HG02610 (cell line): ENCODE measurements at regions not wholly inside any gene's neighbourhood (a gene's known extent, or its start where the extent isn't known, plus 50 kb on each side); places are given as distances from the start of the nearest gene placed in this dataset.
"Not testable (repeated sequence)": the region's sequence is repeated elsewhere in the genome, so short reads cannot be mapped to it uniquely, and the experiment has no call there.

Source experiments
- ATAC-seq: cut with Tn5 transposase; IDR thresholded peaks from one replicate; pipeline ENCODE4 v1.9.1; 2021; ENCODE audit warnings: mild to moderate bottlenecking, moderate library complexity; ENCODE audit not compliant: unreplicated experiment

DNA sequence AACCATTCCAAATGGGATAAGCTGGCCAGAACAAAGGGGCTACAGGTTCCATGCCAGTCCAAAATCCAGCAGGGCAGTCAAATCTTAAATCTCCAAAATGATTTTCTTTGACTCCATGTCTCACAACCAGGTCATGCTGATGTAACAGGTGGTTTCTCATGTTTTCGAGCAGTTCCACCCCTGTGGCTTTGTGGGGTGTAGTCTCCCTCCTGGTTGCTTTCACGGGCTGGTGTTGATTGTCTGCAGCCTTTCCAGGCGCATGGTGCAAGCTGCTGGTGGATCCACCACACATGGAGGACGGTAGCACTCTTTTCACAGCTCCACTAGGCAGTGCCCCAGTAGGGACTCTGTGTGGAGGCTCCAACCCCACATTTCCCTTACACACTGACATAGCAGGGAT is 425.5 kb upstream of the FTMT start:
- no peak for ATAC-seq

DNA sequence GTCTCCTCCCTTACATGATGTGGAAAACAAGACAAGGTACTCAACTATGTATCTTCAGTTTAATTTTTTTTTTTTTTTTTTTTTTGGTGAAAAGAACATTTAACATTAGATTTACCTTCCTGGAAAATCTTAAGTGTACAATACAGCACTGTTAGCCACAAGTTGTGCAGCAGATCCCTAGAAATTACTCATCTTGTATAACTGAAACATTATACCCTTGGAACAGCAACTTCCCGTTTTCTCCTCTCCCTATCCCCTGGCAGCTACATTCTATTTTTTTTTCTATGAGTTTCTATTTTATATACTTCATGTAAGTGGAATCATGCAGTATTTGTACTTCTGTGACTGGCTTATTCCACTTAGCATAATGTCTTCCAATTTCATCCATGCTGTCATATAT is 421.9 kb upstream of the FTMT start:
- ATAC-seq = no peak

DNA sequence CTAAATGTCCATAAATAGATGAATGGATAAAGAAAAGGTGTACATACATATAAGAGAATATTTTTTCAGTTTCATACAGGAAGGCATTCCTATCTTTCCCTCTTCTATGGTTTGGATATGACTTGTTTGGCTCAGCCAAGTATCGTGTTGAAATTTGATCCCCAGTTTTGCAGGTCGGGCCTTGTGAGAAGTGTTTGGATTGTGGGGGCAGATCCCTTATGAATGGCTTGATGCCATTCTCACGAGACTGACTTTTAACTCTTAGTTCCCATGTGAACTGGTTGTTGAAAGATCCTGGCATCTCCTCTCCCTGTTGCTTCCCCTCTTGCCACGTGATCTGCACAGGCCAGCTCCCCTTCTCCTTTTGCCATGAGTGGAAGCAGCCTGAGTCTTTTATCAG is 421.1 kb upstream of the FTMT start:
- ATAC-seq = no peak

DNA sequence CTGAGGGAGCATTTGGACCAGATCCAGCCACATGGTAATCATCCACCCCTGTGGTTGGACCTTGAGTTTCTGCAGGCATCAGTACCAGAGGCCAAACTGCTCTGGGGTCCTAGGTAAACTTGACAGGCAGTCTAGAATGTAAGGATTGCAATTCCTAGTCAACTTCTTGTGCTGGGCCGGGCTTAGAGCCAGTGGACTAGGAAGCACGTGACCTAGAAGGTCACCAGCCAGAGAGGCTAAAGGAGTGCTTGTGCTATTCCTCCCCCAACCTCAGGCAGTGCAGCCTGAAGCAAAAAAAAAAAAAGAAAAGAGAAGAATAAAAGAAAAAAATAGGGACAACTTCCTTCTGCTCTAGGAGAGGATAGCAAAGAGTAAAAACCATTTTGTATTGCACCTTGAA is 406.2 kb upstream of the FTMT start:
- ATAC-seq = no peak

DNA sequence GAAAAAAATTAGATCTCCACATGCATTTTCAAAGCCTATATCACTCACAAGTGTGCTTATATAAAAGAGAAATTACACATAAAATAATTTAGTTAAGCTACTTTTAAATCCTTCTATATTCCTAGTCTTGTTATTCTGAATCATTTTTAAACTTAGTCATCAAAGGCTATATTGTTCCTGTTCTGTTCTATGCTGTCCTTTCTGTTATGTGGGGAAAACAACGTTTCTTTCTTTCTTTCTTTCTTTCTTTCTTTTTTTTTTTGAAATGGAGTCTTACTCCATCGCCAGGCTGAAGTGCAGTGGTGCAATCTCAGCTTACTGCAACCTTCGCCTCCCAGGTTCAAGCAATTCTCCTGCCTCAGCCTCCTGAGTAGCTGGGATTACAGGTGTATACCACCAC is 389.2 kb upstream of the FTMT start:
- ATAC-seq = no peak

DNA sequence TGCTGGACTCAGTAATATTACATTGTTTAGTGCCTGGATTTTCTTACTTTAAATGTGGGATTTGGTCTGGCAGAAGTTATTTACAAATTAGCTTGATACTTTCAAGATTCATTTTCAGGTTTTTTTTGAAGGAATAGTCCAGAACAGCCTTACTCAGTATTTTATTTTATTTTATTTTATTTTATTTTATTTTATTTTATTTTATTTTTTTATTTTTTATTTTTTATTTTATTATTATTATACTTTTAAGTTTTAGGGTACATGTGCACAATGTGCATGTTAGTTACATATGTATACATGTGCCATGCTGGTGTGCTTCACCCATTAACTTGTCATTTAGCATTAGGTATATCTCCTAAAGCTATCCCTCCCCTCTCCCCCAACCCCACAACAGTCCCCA is 380.5 kb upstream of the FTMT start:
- not testable (repeated sequence) for ATAC-seq

DNA sequence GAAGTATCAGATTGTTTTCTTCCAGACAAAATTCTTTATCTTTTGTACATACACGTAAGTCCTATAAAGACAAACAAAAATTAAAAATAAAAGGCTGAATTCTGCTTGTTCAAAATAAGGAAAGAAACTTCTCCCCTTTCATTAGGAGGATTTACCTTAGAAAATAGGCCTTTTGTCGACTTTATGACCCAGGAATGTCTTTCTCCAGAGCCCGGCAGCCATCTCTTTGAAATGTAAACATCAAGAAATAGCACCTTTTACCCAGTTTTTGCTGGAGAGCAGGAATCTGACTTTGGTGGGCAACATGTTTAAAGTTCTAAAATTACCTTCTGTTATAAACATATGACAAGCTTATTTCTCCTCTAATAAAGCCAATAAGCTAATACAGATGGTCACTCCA is 373.0 kb upstream of the FTMT start:
- no peak for ATAC-seq

DNA sequence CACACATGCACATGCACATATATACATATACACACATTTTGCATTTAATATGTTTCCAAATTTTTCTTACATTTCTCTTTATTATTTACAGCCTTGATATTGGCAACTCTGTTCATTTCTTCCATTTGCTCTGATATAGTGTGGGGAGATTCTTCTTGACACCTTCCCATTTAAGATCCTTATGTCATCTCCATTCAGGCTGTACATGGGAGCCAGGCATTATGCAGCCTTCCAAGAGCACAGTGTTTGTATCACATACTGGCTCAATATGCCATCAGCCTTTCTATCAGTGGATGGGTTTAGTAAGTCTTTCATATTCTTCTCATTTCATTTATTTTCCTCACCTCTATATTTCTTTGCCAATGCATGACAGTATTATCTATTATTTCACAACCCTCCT is 372.3 kb upstream of the FTMT start:
- no peak for ATAC-seq

DNA sequence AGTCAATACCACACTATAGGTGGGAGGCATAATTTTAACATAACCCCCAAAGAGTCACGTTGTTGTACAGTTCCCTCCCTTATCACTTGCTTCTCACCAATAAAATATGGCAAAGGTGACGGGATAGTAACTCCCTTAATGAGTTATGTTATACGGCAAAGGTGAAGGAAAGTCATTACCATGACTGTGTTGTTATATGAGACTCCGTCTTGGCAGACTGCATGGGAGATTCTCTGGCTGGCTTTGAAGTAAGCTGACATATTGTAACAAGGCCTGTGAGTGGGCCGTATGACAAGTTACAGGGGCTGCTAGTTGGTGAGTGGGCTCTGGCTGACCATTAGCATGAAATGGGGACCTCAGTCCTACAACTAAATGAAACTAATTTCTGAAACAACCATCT is 366.4 kb upstream of the FTMT start:
- no peak for ATAC-seq

DNA sequence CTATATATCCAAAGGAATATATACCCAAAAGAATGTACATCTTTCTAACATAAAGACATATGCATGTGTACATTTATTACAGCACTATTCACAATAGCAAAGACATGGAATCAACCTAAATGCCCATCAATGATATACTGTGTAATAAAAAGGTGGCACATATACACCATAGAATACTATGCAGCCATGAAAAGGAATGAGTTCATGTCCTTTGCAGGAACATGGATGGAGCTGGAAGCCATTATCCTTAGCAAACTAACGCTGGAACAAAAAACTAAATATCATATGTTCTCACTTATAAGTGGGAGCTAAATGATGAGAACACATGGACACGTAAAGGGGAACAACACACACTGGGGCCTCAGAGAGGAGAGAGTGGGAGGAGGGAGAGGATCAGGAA is 365.7 kb upstream of the FTMT start:
- ATAC-seq = not testable (repeated sequence)

DNA sequence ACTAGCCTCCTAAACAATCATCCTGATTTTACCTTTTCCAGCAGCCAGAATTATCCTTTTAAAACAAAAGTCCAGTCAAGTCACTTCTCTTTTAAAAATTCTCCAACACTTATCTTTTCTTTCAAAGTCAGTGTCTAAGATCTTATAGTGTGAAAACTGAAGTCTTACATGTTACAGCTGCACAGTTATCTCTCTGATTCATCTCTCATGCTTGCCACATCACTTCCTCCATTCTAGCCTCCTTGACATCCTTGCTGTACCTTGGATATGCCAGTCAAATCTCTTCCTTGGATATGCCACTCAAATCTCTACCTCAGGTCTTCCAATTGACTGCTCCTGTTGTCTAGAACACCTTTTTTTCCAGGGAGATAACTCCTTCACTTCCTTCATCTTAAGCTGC is 361.7 kb upstream of the FTMT start:
- ATAC-seq = no peak

DNA sequence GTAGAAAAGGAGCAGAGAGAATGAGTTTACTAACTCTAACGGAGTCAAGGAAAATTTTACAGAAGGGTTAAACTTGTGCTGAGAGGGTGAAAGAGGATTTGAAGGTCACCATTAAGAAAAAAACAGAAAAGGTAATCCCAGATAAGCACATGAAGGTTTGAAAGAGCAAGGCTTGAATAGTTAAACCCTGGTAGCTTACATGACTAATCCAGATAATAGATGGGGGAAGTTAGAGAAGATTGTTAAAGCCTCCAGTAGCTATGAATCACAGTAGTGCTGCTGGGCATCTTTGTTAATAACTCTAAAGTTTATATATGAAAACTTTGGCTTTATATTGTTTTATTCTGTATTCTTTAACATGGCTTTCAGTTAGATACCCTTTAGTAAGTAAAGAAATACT is 354.5 kb upstream of the FTMT start:
- no peak for ATAC-seq

DNA sequence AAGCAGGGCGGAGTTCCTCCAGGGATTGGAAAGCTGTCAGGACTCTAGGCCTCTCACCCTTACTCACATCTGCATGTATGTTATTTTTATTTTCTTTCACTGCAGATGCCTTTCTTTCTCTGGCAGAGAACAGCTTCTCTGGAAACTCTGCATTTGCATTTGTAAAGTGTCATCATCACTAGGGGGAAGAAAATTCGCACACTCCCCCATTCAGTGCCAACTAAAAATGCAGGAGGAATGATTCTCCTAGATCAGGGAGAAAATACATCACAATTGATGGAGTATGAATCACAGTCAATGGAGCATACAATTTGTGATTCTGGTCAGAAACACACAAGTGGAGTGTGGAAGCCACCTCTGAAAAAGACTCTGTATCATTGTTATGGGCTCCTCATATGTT is 351.4 kb upstream of the FTMT start:
- no peak for ATAC-seq

DNA sequence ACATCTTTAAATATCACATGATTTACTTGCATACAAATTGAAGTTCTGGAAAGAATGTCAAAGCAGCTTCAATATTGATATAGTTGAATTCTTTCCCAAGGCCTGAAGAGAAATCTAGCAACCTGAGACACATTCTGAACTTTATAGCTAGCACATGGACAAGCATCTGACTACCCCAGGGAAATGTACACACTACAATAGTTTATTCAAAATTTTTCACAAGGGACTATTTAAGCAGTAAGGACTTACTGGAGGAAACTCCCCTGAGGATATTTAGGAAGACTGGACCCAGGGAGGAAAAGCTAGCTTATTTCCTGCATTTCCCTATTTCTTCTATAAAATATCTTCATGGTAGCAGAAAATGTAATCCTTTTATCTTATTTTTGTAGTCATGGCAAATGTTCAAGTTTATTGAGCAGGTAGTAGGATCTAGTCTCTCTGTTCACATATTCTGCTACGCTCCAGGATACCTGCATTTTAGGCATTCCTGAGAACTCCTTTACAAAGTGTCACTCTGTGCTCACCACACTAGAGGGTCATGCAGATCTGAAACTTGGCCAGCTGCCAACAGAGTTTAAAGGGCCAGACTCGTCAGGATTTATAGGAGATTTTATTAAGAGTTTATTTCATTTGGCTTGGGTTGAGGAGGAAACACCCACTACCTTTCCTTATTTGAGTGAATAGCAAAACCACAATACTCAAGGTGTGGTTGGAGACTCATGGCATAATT is 348.4 kb upstream of the FTMT start:
- no peak for ATAC-seq

DNA sequence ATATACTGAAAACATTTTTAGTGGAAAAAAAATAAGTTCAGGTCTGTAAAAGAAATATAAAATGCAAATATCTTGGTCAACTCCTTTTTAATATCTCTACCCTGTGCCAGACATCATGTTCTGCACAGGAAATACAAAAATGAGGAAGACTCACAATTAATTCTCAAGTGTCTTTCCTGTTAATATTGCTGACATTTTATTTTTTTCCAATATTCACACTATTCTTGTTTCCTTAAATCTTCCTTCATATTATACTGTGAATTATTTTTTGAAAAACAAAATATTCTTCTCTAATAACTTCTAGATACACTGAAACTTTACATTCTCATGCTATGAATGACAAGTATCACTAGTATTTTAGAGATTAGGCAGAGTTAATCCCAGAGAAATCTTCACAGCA is 334.7 kb upstream of the FTMT start:
- no peak for ATAC-seq

DNA sequence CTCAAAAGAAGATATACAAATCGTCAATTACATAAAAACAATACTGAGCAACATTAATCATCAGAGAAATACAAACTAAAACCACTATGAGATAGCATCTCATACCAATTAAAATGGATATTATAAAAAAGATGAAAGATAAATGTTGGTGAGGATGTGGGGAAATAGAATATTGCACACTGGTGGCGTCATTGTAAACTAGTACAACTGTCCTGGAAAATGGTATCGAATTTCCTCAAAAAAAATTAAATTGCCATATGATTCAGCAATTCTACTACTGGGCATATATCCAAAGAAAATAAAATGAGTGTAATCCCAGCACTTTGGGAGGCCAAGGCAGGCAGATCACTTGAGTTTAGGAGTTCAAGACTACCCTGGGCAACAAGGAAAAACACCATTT is 326.0 kb upstream of the FTMT start:
- no peak for ATAC-seq

DNA sequence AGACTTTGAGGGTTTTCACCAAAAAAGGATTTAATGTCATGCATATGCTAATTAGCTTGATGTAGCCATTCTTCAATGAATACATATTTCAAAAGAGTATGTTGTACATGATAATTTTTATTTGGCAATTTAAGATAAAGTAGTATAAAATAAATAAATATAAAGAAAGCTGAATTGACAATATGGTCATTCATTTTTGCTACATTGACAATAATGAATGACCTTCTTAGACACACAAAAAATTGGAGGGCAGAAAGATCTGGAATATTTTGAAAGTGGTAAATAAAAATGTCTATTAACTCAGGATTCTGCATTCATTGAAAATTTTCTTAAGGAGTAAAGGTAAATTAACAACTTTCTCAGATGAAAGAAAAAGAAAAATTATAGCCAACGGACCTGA is 324.8 kb upstream of the FTMT start:
- ATAC-seq = no peak

DNA sequence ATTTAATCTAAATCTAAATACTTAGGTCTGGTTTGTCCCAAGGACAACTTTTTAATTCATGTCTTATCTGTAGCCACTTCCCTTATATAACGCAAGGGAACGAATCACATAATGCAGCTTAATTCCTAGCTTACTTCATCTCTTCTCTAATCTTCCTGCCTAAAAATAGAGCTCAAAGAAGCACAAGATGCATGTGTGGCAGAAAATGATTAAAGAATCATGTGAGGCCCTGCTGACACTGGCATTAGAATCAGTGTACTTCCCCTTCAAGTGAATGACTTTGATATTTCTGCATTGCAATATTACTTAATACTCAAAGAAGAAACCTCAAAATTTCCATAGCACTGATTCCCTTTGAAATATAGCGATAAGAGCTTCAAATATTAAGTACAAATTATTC is 317.9 kb upstream of the FTMT start:
- no peak for ATAC-seq

DNA sequence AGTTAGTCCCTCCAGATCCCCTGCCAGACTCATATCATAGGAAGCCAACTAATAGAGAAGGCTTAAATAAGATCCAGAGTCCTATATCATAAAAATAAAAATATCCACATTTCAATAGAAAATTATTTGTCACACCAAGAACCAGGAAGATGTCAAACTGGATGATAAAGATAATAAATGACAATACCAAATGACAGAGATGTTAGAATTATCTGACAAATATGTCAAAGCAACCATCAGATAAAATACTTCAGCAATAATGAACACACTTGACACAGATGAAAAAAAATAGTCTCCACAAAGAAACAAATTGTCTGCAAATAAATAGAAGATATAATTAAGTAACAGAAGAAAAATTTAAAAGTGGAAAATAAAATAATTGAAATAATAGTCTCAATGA is 300.7 kb upstream of the FTMT start:
- ATAC-seq = no peak

DNA sequence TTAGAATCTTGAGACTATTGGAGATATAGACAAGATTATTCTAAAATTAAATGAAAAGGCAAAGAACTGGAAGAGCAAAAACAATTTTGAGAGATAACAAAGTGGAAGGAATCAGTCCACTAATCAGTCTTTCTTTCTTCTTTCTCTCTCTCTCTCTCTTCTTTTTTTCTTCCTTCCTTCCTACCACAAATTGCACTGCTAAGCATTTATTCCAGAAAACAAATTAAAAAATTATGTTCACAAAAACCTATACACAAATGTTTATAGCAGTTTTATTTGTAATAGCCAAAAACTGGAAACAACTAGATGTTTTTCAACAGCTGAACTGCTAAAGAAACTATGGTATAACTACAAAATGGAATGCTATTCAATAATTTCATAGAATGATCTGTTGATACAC is 291.9 kb upstream of the FTMT start:
- ATAC-seq = no peak

DNA sequence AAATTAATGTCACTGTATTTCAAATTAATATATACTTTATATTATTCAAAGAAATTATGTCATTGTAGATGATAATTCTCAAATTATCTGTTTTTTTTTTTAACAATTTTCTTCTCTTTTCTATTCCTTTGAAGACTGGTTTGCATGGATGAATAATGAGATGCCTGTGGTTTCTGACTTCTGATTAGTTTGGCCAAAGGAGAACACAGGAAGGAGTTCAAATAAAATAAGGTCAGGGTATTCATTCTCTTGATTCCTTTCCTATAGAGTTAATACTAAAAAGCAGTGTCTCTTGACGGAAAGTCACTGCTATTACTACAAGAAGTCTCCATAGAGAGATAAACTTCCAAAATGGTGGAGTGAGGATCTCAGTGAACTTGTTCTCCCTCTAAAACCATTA is 279.6 kb upstream of the FTMT start:
- ATAC-seq = no peak

DNA sequence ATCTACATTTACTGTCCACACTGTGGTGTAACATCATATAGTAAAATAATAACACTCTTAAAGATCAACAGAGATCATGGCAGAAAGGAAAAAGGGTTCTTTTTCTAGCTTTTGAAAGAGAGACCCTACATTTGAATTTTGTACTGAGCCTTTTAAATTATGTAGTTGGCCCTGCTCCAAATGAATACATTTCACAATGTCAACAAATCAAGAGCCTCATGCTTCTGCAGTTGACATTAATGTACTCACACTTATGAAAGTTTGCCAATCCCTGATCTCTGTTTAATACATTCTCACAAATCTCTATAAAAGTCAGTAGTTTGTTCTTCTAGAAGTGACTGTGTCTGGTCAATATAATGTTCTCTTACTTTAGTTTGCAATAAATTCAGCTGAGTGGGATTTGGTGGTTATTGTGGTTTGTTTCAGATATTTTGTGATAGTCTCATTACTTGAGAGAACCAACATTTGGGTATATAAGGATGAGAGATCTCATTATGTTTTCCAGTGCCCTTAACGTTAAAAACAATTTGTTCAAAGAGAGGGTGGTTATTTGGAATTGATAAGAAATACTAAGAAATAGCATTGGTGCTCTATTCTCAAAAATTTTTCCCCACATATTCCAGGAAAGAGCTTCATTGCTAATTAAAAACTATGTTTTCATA is 277.8 kb upstream of the FTMT start:
- ATAC-seq = no peak

DNA sequence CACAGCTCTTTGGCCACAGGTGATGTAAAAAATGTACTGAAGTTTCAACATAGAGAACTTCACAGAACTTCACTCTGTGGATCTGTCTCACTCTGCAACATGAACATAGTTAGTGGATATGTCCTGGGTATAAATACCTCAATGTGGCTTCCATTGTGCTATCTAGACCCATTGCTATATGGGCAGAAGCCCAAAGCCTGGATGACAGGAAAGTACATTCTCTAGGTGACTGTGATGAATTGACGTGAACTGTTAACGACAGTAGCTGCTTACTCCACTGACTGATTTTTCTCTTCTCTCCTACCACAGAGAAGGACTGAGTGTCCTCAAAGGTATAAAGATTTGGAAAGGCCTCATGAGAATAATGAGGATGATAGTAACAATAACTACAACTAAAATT is 270.1 kb upstream of the FTMT start:
- no peak for ATAC-seq
